ENCODE measurements at regions not wholly inside any gene's neighbourhood (a gene's known extent, or its start where the extent isn't known, plus 50 kb on each side); places are given as distances from the start of the nearest gene placed in this dataset.

DNA sequence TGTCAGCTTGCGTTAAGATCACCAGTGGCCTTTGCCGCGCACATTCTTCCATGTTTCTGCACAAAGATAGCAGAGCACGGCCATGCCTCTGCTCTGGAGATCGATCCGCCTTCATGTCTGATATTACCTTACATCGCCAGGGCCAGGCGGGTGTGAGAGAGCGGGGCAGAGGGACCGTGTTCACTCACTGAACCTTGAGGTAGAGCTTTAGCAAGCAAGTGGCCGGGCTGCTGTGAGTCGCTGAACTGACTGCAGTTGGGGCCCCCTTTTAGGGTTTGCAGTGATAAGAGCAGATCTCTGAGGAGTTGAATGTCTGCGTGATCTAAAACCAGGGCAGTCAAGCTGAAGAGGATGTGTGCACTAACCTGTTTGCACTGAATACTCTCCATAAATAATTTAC is 275.4 kb upstream of the OBI1 start:
- TF ChIP-seq CTCF (conservative IDR thresholded peaks at IDR 0.05) = no peak
- no peak overlapping the region for H3K4me3 Mint-ChIP-seq
- H3K36me3 Mint-ChIP-seq (ENCODE audit: low read depth) = no peaks in the 10 kb centered on the region
- no peaks in the 10 kb centered on the region for H3K9me3 Mint-ChIP-seq
- DNase-seq (ENCODE audit: low read depth, low spot score) = no peak
- H3K27me3 Mint-ChIP-seq (ENCODE audit: low read depth) = no peaks in the 10 kb centered on the region
- H3K27ac Mint-ChIP-seq (ENCODE audit: unreplicated experiment) = no peak overlapping the region
- no peaks in the 10 kb centered on the region for H3K4me1 Mint-ChIP-seq

DNA sequence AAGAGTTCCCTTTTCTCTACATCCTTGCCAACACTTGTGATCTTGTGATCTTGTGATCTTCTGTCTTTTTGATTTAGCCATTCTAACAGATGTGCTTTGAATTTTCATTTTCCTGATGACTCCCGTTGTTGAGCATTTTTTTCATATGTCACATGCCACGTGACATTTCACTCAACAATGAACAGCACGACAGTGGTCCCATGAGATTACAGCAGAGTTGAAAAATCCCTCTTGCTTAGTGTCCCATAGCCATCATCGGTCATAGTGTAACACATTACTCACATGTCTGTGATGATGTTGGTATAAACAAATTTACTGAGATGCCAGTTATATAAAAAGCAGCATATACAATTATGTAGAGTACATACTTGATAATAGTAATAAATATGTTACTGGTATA is 256.1 kb upstream of the OBI1 start:
- Mint-ChIP-seq H3K36me3 (ENCODE audit: low read depth) (no peaks in the 10 kb centered on the region), H3K4me3 (no peak overlapping the region), H3K9me3 (peaks cover 4% of the 10 kb centered on the region), H3K27ac (ENCODE audit: unreplicated experiment) (no peak overlapping the region), H3K27me3 (ENCODE audit: low read depth) (peaks cover 12% of the 10 kb centered on the region), H3K4me1 (no peaks in the 10 kb centered on the region)
- no peak for TF ChIP-seq CTCF (conservative IDR thresholded peaks at IDR 0.05)
- no peak for DNase-seq (ENCODE audit: low read depth, low spot score)

DNA sequence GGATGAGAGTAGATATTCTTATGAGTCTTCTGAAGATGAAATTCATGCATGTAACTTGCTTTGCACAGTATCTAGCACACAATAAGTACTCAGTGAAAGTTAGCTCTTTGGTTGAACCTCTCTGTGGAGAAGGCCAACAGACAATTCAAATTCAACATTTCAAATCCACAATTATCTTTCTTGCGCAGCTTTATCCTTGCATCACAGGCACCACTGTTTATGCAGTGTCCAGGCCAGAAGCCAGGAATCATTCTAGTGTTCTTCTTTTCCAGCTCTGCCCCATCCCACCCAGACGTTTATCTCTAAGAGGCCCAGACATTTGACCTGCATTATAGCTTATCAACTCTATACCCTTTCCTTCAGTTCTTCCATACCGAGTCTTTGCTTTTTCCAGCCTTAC is 254.7 kb upstream of the OBI1 start:
- Mint-ChIP-seq H3K4me1 (no peaks in the 10 kb centered on the region), H3K4me3 (no peak overlapping the region), H3K27ac (ENCODE audit: unreplicated experiment) (no peak overlapping the region), H3K36me3 (ENCODE audit: low read depth) (no peaks in the 10 kb centered on the region), H3K9me3 (peaks cover 4% of the 10 kb centered on the region), H3K27me3 (ENCODE audit: low read depth) (peaks cover 13% of the 10 kb centered on the region)
- no peak for TF ChIP-seq CTCF (conservative IDR thresholded peaks at IDR 0.05)
- DNase-seq (ENCODE audit: low read depth, low spot score) = no peak

- TF ChIP-seq CTCF (conservative IDR thresholded peaks at IDR 0.05) = no peak
- H3K27ac Mint-ChIP-seq (ENCODE audit: unreplicated experiment) = no peak overlapping the region
- peaks cover 4% of the 10 kb centered on the region for H3K9me3 Mint-ChIP-seq
- H3K27me3 Mint-ChIP-seq (ENCODE audit: low read depth) = peaks cover 13% of the 10 kb centered on the region
- no peak for DNase-seq (ENCODE audit: low read depth, low spot score)
- H3K4me1 Mint-ChIP-seq = peaks cover 4% of the 10 kb centered on the region
- no peaks in the 10 kb centered on the region for H3K36me3 Mint-ChIP-seq (ENCODE audit: low read depth)
- H3K4me3 Mint-ChIP-seq = no peak overlapping the region
These were observed 251.2 kb upstream of the OBI1 start for GRCh38 chr13:78910147-78910546.

GRCh38 chr13:78909276-78909675 is 250.3 kb upstream of the OBI1 start:
- H3K27ac Mint-ChIP-seq (ENCODE audit: unreplicated experiment) = no peak overlapping the region
- no peak for TF ChIP-seq CTCF (conservative IDR thresholded peaks at IDR 0.05)
- peaks cover 4% of the 10 kb centered on the region for H3K9me3 Mint-ChIP-seq
- H3K4me1 Mint-ChIP-seq = peaks cover 4% of the 10 kb centered on the region
- H3K27me3 Mint-ChIP-seq (ENCODE audit: low read depth) = peaks cover 13% of the 10 kb centered on the region
- no peak overlapping the region for H3K4me3 Mint-ChIP-seq
- DNase-seq (ENCODE audit: low read depth, low spot score) = no peak
- H3K36me3 Mint-ChIP-seq (ENCODE audit: low read depth) = no peaks in the 10 kb centered on the region

GRCh38 chr13:78907006-78907405 is 248.1 kb upstream of the OBI1 start:
- no peak for DNase-seq (ENCODE audit: low read depth, low spot score)
- H3K4me3 Mint-ChIP-seq = no peak overlapping the region
- no peaks in the 10 kb centered on the region for H3K36me3 Mint-ChIP-seq (ENCODE audit: low read depth)
- peaks cover 10% of the 10 kb centered on the region for H3K27me3 Mint-ChIP-seq (ENCODE audit: low read depth)
- no peak overlapping the region for H3K27ac Mint-ChIP-seq (ENCODE audit: unreplicated experiment)
- no peak for TF ChIP-seq CTCF (conservative IDR thresholded peaks at IDR 0.05)
- H3K4me1 Mint-ChIP-seq = peaks cover 4% of the 10 kb centered on the region
- H3K9me3 Mint-ChIP-seq = no peaks in the 10 kb centered on the region
